ENCODE measurements at regions not wholly inside any gene's neighbourhood (a gene's known extent, or its start where the extent isn't known, plus 50 kb on each side); places are given as distances from the start of the nearest gene placed in this dataset.

DNA sequence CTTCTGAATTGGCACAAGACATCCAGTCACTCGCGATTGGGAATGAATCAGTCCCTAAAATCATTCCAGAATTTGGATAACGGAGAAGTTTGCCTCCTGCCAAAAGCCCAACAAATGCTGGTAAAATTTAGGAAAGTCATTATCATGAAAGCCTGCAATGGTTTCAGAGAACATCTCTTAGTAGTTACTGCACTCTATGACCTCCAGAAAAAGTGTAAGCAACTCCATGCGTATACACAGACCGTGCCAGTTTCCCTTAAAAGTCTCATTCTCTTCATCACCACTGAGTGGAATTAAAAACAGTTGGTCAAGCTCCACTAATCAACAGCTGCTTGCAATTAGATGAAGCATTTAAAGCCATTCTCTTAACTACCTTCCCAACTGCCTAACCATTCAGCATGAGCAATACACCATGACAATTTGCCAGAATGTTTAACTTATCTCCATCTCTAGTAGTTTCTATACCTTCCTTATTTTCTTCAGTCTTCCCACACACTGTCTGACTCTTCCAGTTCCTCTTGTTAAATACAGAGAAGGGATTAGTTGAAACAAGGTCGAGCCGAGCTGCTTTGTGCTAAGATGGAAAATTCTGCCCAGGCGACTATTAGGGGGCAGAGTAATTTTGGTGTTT, 183.6 kb upstream of the PRDM1 start:
- TF ChIP-seq EZH2 (IDR thresholded peaks at IDR 0.05; ENCODE audit: low read depth), result no peak
- TF ChIP-seq, protein P1, sequence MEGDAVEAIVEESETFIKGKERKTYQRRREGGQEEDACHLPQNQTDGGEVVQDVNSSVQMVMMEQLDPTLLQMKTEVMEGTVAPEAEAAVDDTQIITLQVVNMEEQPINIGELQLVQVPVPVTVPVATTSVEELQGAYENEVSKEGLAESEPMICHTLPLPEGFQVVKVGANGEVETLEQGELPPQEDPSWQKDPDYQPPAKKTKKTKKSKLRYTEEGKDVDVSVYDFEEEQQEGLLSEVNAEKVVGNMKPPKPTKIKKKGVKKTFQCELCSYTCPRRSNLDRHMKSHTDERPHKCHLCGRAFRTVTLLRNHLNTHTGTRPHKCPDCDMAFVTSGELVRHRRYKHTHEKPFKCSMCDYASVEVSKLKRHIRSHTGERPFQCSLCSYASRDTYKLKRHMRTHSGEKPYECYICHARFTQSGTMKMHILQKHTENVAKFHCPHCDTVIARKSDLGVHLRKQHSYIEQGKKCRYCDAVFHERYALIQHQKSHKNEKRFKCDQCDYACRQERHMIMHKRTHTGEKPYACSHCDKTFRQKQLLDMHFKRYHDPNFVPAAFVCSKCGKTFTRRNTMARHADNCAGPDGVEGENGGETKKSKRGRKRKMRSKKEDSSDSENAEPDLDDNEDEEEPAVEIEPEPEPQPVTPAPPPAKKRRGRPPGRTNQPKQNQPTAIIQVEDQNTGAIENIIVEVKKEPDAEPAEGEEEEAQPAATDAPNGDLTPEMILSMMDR (conservative IDR thresholded peaks at IDR 0.05), result no peak

Measured in PC-9 (cell line).